Esophagus (tissue), 2 donors: ENCODE measurements at regions not wholly inside any gene's neighbourhood (a gene's known extent, or its start where the extent isn't known, plus 50 kb on each side); places are given as distances from the start of the nearest gene placed in this dataset.

Experiments used
- H3K27ac ChIP-seq, 2 donors: one replicate each; pipeline ENCODE4 v1.5.1; 2013; ENCODE audit warnings: low read depth in 2 of 2, mild to moderate bottlenecking in 2 of 2, inconsistent platforms in 1 of 2, low read length in 1 of 2, moderate library complexity in 1 of 2
- H3K27me3 ChIP-seq, 2 donors: one replicate each; pipeline ENCODE4 v1.6.1; 2013; ENCODE audit warnings: low read length in 2 of 2, control low read depth in 1 of 2, mild to moderate bottlenecking in 1 of 2; ENCODE audit not compliant: insufficient read depth in 2 of 2, control insufficient read depth in 1 of 2
- H3K36me3 ChIP-seq, 2 donors: one replicate each; pipeline ENCODE4 v1.6.1; 2013; ENCODE audit warnings: low read length in 1 of 2; ENCODE audit not compliant: control insufficient read depth in 2 of 2, insufficient read depth in 2 of 2
- H3K4me1 ChIP-seq, 2 donors: one replicate each; pipeline ENCODE4 v1.6.1; 2013; ENCODE audit warnings: low read length in 1 of 2; ENCODE audit not compliant: control insufficient read depth in 2 of 2, insufficient read depth in 2 of 2
- H3K4me3 ChIP-seq, 2 donors: one replicate each; pipeline ENCODE4 v1.5.1; 2013; ENCODE audit warnings: low read length in 2 of 2, mild to moderate bottlenecking in 2 of 2, low read depth in 1 of 2, moderate library complexity in 1 of 2
- H3K9me3 ChIP-seq, 2 donors: one replicate each; pipeline ENCODE4 v1.6.1; 2013; ENCODE audit warnings: mild to moderate bottlenecking in 2 of 2, low read depth in 1 of 2, low read length in 1 of 2, moderate library complexity in 1 of 2; ENCODE audit not compliant: control insufficient read depth in 2 of 2, insufficient read depth in 1 of 2
- WGBS, 2 donors: extraction: QIAGEN DNeasy Blood & Tissue Kit; methylation state at CpG; one replicate each; pipeline ENCODE4 v1.1.7; 2013; 5-methylcytosine and 5-hydroxymethylcytosine counted together
- donor health status: healthy with polysubstance abuse.
- donor health status: Bipolar disorder and iron deficiency.

DNA sequence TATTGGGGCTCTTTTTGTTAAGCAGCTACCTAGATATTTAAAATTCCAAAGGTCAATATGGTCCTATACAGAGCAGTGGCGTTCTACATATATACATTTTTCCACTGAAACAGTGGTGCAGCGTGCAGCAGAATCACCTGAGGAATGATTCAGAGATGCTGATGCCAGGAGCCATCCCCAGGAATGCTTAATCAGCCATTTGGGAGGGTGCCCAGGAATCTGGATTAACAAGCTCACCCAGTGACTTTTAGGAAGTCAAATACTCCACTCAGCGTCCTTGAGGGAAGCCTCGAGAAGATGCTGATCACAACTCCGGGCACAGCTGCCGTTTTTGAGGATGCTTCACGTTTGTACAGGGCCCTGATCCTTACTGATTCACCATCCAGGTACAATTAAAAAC lies 82.6 kb upstream of the ARHGEF3 start:
- Histone ChIP-seq H3K27ac (no peak overlapping the region), H3K27me3 (no peaks in the 10 kb centered on the region), H3K9me3 (no peaks in the 10 kb centered on the region), H3K4me3 (no peak overlapping the region), H3K36me3 (no peaks in the 10 kb centered on the region), H3K4me1 (peaks cover 2 to 13% of the 10 kb centered on the region in 2 donors)
- 40 to 55% methylated on average over 7 of the region's 7 CpGs for WGBS, 2 donors

DNA sequence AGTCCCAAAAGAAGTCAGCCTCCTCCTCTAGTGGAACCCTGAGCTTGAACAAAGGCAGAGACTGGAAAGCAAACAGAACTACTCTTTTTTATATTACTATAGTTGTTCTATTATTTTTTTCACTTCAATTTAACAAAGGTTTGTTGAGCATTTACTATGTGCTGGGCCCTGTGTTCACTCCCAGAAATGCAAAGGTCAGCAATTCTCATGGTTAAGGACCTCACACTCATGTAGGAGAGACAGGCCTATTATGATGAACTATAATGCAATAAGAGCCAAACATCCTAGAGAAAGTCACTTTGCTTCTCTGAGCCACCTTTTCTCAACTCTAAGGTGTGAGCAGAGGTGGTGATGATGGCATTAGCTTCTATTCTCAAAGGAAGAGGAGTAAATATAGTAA lies 82.1 kb upstream of the ARHGEF3 start:
- no peaks in the 10 kb centered on the region for H3K36me3 ChIP-seq
- H3K27ac ChIP-seq, result no peak overlapping the region

DNA sequence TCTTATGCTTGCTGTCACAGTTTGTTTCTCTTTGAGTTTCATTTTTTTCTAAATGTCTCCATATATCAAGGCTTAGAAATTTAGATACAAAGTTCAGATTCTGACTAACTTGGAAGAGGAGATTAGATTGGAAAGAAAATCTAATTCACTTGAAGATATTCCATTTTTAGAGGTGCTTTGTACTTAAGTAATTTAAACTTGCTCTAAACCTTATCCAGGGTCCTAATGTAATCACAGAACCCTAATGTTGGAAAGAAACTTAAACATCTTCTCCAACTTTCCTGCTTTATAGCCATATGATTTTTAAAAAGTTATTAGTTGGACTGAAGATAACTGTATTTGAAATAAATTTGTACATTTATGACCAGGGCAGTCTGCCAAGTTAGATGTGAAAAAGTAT lies 81.1 kb upstream of the ARHGEF3 start:
- Histone ChIP-seq H3K4me3 (no peak overlapping the region), H3K27me3 (no peaks in the 10 kb centered on the region), H3K36me3 (no peaks in the 10 kb centered on the region), H3K9me3 (no peaks in the 10 kb centered on the region), H3K27ac (no peak overlapping the region), H3K4me1 (peaks cover 2 to 13% of the 10 kb centered on the region in 2 donors)

More for the DNA sequence above, 82.1 kb upstream of the ARHGEF3 start:
- no peak overlapping the region for H3K4me3 ChIP-seq
- no peaks in the 10 kb centered on the region for H3K9me3 ChIP-seq
- H3K27me3 ChIP-seq, result no peaks in the 10 kb centered on the region
- peaks cover 2 to 13% of the 10 kb centered on the region in 2 donors for H3K4me1 ChIP-seq

DNA sequence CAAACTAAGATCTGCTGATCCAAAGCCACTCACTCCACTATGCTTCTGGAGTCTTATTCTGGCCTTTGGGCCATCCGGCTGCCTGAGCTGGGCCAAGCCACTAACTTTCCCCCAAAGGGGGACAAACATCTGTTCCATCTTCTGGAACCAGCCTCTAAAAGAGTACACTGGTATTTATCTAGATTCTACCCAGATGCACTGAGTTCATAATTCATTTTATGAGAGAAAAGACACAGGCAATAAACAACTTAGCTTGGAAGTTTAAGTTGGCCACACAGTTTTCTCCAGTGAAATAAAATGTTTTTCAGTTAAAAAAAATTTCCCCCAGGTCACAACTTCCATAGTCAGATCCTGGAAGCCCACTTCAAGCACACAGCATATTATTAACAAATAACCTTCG lies 80.1 kb upstream of the ARHGEF3 start:
- Histone ChIP-seq H3K4me3 (no peak overlapping the region), H3K27ac (no peak overlapping the region), H3K4me1 (peaks cover 2 to 8% of the 10 kb centered on the region in 2 donors), H3K36me3 (no peaks in the 10 kb centered on the region), H3K27me3 (no peaks in the 10 kb centered on the region), H3K9me3 (no peaks in the 10 kb centered on the region)
- WGBS, 2 donors, result 93 to 98% methylated on average over 2 of the region's 2 CpGs

DNA sequence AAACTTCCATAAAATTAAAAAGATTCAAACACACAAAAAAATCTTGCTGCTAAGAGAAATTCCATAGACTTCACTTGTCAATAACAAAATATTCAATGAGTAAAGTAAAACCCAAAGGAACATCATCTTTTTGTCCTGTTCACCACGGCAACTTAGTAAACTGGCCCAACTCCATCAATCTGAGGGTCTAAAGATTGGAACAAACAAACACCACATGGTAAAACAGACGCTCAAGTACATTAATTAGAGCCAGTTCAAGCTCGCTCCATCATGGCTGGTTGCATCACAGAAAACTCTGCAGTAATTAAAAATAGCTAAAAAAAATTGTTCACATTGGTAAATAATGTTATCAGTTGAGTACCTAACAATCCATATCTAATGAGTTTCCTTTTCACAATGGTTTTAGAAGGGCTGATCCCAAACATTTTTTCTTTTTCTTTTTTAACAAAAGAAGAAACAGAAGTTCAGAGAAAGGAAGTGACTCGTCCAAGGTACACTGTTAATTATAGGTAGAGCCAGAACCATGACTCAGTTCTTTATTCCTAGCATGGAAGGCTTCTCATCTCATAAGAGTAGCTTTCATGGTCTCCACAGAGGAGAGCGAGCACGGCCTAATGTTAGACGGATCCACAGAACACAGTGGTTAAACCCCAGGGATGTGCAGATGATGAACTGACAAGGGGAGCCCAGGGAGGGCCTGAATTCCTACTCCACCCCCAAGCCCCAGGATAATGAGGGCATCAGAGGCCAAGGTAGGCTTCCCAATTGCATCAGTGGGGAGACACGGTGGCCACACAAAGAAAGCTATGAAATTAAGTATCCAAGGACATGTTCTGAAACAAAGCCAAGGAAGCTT lies 79.2 kb upstream of the ARHGEF3 start:
- Histone ChIP-seq H3K36me3 (no peaks in the 10 kb centered on the region), H3K4me3 (no peak overlapping the region), H3K27me3 (no peaks in the 10 kb centered on the region), H3K9me3 (no peaks in the 10 kb centered on the region), H3K27ac (no peak overlapping the region), H3K4me1 (peaks cover 0 to 5% of the 10 kb centered on the region in 2 donors)
- 85 to 91% methylated on average over 8 of the region's 8 CpGs for WGBS, 2 donors

DNA sequence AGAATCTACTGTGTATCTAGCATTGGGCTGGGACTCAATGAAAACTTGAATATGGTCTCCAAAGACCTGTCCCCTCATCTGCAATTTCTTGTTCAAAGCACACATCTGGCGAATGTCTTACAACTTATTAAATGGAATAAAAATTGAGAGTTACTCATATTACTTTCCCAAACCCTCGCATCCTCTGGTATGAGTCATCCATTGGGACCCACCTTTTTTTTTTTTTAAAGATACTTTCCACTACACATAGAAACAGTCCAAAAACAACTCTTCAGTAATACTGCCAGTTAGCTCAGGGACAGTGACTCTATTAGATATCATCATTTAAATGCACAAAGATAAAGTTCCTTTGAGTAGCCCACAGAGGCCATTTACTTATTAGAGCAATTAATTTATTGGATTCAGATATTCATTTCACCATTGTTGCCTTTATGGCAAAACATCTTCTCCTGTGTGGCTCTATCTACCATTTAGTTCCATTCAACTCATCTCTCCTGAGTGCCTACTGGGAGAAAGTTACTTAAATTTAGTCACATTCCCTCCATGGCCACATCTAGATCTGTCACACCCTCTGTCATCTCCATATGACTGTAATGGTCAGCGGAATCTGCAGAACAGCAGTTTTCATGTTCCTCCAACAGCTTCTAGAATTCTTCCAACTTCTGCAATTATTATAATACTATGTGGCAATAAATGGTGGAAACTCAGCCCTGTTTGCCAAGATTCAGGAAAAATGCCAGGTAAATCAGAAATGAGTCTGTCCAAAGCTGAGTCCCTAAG lies 77.9 kb upstream of the ARHGEF3 start:
- Histone ChIP-seq H3K27me3 (no peaks in the 10 kb centered on the region), H3K27ac (no peak overlapping the region), H3K36me3 (no peaks in the 10 kb centered on the region), H3K9me3 (no peaks in the 10 kb centered on the region), H3K4me1 (peaks cover 0 to 2% of the 10 kb centered on the region in 2 donors), H3K4me3 (no peak overlapping the region)
- whole genome bisulfite sequencing, 2 donors, result 27 to 65% methylated on average over 3 of the region's 3 CpGs

DNA sequence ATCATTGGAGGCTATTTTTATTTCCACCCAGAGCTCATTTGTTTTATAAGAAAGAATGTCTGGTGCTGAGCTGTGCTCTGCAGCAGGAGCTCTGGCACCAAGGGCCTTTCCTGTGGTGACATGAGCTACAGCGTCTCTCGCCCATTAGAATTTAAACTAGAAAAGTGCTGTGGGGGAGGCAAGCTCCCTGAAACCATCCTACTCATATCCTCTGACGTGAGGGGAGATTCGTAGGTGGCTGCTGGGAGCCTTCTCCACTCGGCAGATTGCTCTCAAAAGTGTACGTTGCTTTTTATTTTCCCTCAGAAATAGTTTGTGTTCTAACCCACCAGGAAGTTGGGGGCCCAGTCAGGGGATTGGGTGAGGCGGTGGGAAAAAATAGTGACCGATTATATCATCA lies 76.3 kb upstream of the ARHGEF3 start:
- WGBS, 2 donors, result 53 to 61% methylated on average over 8 of the region's 8 CpGs
- Histone ChIP-seq H3K27ac (no peak overlapping the region), H3K36me3 (no peaks in the 10 kb centered on the region), H3K4me3 (no peak overlapping the region), H3K4me1 (no peaks in the 10 kb centered on the region), H3K27me3 (no peaks in the 10 kb centered on the region), H3K9me3 (no peaks in the 10 kb centered on the region)

DNA sequence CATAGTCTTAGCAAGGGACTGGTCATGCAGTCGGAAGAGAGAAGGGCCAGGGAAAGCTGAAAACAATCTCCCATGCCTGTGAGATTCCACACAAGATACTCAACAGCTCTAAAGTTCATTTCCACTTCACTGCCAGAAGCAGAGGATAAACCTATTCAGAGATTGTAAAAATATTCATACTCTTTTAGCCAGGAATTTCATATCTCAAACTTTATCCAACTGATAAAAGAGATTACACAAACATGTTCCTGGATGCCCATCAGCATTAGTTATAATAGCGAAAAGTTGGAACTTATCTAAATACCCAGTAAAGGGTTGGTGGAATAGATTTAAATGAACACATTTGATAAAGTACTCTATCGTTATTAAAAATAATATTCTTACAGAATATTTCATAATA lies 75.2 kb upstream of the ARHGEF3 start:
- 90 to 95% methylated on average over 2 of the region's 3 CpGs for WGBS, 2 donors
- no peaks in the 10 kb centered on the region for H3K36me3 ChIP-seq
- no peaks in the 10 kb centered on the region for H3K27me3 ChIP-seq
- no peaks in the 10 kb centered on the region for H3K9me3 ChIP-seq
- H3K4me3 ChIP-seq, result no peak overlapping the region
- no peak overlapping the region for H3K27ac ChIP-seq
- H3K4me1 ChIP-seq, result no peaks in the 10 kb centered on the region

DNA sequence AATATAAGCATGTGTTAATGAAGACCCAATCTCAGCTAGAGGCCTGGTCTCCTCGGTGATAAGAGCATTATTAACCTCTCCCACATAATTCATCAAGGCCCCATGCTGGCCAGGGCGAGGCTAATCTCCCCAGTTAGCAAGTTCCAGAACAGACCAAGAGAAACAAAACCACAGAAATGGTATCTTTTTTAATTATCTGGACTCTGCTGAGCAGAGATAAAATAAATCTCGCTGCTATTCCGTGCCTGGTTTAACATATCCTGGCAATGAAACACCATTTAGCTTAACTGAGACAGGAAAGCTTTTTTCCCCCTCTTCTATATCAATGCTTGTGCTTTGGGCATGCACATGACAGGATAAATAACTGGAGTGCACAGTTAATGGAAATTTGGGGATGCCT lies 72.5 kb upstream of the ARHGEF3 start:
- Histone ChIP-seq H3K4me1 (no peaks in the 10 kb centered on the region), H3K27me3 (no peaks in the 10 kb centered on the region), H3K36me3 (no peaks in the 10 kb centered on the region), H3K4me3 (no peak overlapping the region), H3K9me3 (no peaks in the 10 kb centered on the region), H3K27ac (no peak overlapping the region)
- 70 to 74% methylated on average over 4 of the region's 4 CpGs for WGBS, 2 donors
